ENCODE measurements at regions not wholly inside any gene's neighbourhood (a gene's known extent, or its start where the extent isn't known, plus 50 kb on each side); places are given as distances from the start of the nearest gene placed in this dataset.
"Not testable (repeated sequence)": the region's sequence is repeated elsewhere in the genome, so short reads cannot be mapped to it uniquely, and the experiment has no call there.

- no peak for DNase-seq (ENCODE audit: low read depth, low spot score)
Observed at GRCh38 chr6:163708466-163708865, 293.9 kb downstream of the QKI start.

- no peak for DNase-seq (ENCODE audit: low read depth, low spot score)
Observed at GRCh38 chr6:163707387-163708355, 293.2 kb downstream of the QKI start.

- no peak for DNase-seq (ENCODE audit: low read depth, low spot score)
Observed at GRCh38 chr6:163706500-163707087, 292.1 kb downstream of the QKI start.

GRCh38 chr6:163705923-163706322 lies 291.4 kb downstream of the QKI start:
- no peak for DNase-seq (ENCODE audit: low read depth, low spot score)

- DNase-seq (ENCODE audit: low read depth, low spot score) = no peak
Observed at GRCh38 chr6:163702736-163703135, 288.2 kb downstream of the QKI start.

GRCh38 chr6:163701762-163702161 lies 287.2 kb downstream of the QKI start:
- DNase-seq (ENCODE audit: low read depth, low spot score) = no peak

GRCh38 chr6:163698086-163698485 lies 283.6 kb downstream of the QKI start:
- no peak for DNase-seq (ENCODE audit: low read depth, low spot score)

GRCh38 chr6:163696311-163696710 lies 281.8 kb downstream of the QKI start:
- not testable (repeated sequence) for DNase-seq (ENCODE audit: low read depth, low spot score)

- DNase-seq (ENCODE audit: low read depth, low spot score) = no peak
Observed at GRCh38 chr6:163695414-163695864, 280.9 kb downstream of the QKI start.

GRCh38 chr6:163694988-163695398 lies 280.5 kb downstream of the QKI start:
- DNase-seq (ENCODE audit: low read depth, low spot score) = no peak

- no peak for DNase-seq (ENCODE audit: low read depth, low spot score)
Observed at GRCh38 chr6:163694072-163694471, 279.6 kb downstream of the QKI start.

- DNase-seq (ENCODE audit: low read depth, low spot score) = no peak
Observed at GRCh38 chr6:163691049-163691448, 276.5 kb downstream of the QKI start.

- no peak for DNase-seq (ENCODE audit: low read depth, low spot score)
Observed at GRCh38 chr6:163688739-163689362, 274.3 kb downstream of the QKI start.

- no peak for DNase-seq (ENCODE audit: low read depth, low spot score)
Observed at GRCh38 chr6:163687075-163687474, 272.6 kb downstream of the QKI start.

GRCh38 chr6:163686301-163686700 lies 271.8 kb downstream of the QKI start:
- DNase-seq (ENCODE audit: low read depth, low spot score) = no peak

- DNase-seq (ENCODE audit: low read depth, low spot score) = no peak
Observed at GRCh38 chr6:163683105-163683622, 268.6 kb downstream of the QKI start.

GRCh38 chr6:163679753-163680152 lies 265.2 kb downstream of the QKI start:
- no peak for DNase-seq (ENCODE audit: low read depth, low spot score)

- no peak for DNase-seq (ENCODE audit: low read depth, low spot score)
Observed at GRCh38 chr6:163679012-163679660, 264.6 kb downstream of the QKI start.

GRCh38 chr6:163675611-163676010 lies 261.1 kb downstream of the QKI start:
- no peak for DNase-seq (ENCODE audit: low read depth, low spot score)

GRCh38 chr6:163672710-163673109 lies 258.2 kb downstream of the QKI start:
- no peak for DNase-seq (ENCODE audit: low read depth, low spot score)

- DNase-seq (ENCODE audit: low read depth, low spot score) = no peak
Observed at GRCh38 chr6:163671791-163672190, 257.3 kb downstream of the QKI start.

- no peak for DNase-seq (ENCODE audit: low read depth, low spot score)
Observed at GRCh38 chr6:163671355-163671754, 256.8 kb downstream of the QKI start.
